C4-2B (cell line): ENCODE measurements at regions not wholly inside any gene's neighbourhood (a gene's known extent, or its start where the extent isn't known, plus 50 kb on each side); places are given as distances from the start of the nearest gene placed in this dataset.

Experiments
- CTCF ChIP-seq: fragments of 450-650 bp; conservative IDR thresholded peaks from 2 replicates; pipeline ENCODE4 v1.5.1; 2017; ENCODE audit warnings: mild to moderate bottlenecking
- ZFX ChIP-seq: fragments of 450-650 bp; IDR thresholded peaks from 2 replicates; pipeline ENCODE4 v1.6.1; 2017

DNA sequence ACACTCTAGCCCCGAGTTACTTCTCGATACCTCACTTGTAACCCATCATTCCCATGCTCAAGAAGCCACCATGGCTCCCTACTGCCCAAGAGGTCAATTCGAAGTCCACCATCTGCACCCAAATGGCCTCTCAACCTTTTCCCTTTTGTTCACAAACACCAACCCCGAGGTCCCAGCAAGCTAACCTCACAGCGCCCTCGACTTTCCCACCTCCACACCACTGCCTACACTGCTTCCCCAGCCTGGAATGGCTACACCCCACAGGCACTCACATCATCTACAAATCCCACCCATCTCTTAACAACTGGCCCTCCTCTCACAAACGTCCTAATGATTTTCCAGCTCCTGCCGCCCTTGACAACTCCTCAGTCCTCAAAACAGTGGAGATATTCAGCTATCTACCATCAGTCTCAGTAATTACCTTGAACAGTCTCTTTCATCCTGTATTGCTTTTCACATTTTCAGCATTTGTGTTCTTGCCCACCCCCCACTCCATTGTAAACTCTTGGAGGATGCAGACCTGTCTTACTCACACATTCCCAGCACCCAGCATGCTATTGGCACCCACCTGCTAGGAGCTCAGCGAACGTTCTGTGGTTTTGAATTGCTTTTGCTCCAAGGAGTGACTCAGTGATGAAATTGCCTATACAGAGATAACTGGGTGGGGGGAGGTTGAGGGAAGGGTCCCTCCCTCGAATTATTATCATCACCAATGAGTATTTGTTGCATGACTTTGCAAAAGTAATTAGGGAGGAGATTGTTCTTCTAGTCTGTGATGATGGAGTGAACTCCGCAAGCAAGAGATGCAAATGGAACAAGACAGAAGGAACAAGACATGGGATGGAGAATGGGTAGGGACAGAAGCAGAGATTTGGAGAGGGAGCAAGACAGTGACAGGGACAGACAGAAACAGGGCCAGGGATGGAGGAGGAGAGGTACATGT, 106.8 kb downstream of the CYP26B1 start:
- no peak for TF ChIP-seq CTCF
- no peak for TF ChIP-seq ZFX
